Cerebellar nuclear complex (tissue), 1 donor: ENCODE measurements at regions not wholly inside any gene's neighbourhood (a gene's known extent, or its start where the extent isn't known, plus 50 kb on each side); places are given as distances from the start of the nearest gene placed in this dataset.
"Not testable (repeated sequence)": the region's sequence is repeated elsewhere in the genome, so short reads cannot be mapped to it uniquely, and the experiment has no call there.

Source experiments
- DNase-seq, 2 experiments: peaks; one replicate each; lab custom pipeline; 2025; lab: John Stamatoyannopoulos, UW

DNA sequence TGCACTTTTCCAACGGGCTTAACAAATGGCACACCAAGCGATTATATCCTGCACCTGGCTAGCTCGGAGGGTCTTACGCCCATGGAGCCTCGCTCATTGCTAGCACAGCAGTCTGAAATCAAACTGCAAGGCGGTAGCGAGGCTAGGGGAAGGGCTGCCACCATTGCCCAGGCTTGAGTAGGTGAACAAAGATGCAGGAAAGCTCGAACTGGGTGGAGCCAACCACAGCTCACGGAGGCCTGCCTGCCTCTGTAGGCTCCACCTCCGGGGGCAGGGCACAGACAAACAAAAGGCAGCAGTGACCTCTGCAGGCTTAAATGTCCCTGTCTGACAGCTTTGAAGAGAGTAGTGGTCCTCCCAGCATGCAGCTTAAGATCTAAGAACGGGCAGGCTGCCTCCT, 365.4 kb downstream of the MMUT start:
- not testable (repeated sequence) for DNase-seq

DNA sequence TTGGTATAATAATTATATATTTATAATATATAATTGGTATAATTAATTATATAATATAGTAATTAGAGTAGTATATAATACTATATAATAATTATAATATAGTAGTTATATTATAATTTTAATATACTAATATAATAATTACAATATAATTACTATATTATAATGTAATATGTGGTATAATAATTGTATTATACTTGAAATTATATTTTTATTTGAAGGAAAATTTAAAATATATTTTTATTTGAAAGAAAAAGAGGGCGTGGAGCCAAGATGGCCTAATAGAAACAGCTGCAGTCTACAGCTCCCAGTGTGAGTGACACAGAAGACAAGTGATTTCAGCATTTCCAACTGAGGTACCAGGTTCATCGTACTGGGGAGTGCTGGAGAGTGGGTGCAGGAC, 365.9 kb downstream of the MMUT start:
- DNase-seq = no peak

DNA sequence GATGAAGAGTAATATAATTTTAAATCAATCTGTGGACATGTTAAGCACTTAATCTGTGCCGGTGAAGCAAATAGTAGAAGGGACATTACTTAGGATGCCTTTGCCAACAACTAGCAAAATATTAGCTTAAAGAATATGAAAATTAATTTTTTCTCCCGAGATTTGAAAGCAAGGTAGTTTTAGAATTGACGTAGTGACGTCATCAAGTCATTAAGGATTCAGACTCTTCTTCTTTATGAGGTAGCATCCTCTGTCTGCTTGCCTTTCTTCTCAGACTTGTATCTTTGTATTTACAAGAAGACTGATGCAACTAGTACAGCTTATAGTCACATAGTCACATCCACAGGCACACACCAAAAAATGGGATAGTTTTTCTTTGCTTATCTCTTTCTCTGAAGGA, 374.4 kb downstream of the MMUT start:
- DNase-seq = no peak

DNA sequence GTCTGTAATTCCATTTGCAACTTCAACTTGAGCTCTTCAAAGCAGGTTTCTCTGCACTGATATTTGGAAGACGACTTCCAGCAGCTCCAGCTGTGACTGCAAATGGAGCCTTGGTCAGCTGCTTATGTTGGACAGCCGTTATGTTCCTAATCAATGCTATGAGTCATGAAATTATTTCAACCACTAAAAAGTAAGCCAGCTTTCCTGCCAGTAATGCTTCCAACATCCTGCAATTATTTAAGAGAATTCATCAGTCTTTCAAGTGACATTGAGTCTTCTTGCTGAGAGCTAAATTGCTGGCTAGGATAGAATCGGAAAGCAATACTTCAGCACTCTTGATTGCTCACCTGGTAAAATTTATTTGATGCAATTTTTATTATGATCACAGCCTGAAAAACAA, 375.7 kb downstream of the MMUT start:
- DNase-seq = no peak

DNA sequence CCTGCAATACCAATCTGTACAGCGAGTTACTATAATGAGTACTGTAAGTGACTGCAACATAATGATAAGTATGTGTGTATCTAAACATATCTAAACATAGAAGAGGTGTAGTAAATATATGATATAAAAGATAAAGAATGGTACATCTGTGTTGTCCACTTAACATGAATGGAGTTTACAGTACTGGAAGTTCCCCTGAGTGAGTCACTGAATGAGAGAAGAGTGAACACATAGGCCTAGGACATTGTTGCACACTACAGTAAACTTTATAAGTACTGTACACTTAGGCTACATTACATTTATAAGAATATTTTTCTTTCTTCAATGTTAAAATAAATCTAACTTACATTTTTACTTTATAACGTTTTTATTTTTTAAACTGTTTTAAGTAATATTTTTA, 380.4 kb downstream of the MMUT start:
- no peak for DNase-seq

DNA sequence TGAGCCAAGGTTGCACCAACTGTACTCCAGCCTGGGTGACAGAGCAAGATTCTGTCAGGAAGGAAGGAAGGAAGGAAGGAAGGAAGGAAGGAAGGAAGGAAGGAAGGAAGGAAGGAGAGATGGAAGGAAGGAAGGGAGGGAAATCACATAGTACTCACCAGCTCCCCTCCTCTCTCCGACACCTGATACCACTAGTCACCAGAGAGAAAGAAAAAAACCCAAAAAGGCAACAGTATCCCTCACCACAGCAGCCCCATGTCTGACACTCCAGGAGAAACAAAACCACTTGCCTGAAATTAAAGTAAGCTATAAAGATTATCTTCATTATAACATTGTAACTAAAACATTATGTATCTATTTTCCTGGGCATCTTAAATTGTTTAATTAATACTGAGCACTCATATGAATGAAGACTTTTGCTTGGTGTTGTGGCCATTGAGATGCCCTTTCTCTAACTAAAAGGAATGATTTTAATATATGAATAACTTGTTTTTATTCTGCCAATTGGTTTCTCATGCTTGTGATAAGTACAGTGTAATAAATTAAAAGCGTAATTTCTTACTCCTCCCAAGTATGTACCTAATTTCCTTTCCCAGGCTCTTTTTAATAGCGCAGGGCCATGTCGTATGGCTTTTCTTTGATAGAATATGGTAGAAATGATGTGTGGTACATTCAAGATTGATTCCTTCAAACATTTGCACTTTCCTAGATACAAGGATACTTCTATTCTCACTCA, 390.0 kb downstream of the MMUT start:
- no peak for DNase-seq

DNA sequence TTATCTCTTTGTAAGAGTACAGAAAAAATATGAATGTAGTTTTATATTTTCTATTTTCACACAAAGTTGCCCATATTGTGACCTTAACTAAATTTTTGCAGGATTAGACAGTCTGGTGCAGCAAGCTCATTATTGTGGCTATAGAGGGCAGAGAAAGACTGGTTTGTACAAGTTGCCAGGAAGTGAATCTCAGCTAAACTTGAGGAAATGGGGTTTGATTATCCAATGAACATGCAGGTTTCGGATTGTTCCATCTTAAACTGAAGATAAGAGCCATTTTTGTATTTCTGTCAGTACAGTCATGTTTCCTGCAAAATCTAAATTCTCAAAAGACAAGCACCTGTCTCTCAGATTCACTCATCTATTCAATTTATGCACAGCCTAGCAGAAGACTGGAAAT, 390.9 kb downstream of the MMUT start:
- DNase-seq = no peak

DNA sequence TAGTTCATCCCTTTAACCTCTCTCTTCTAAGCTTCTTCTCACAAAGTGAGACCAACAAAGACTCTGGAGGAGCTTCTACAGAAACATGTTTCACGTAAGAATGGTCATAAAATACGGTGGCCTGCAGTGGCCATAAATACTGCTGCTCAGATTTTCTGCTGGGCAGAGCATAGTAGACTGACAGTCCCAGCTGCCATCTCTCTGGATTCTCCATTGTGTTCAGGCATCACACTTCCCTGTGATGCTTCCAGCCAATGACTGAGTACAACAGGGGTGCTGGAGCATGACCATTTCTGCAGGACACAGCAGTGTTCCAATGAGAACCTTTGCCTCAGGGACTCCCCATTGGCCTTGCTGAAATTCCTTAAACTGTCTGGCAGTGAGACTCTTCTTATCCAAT, 392.6 kb downstream of the MMUT start:
- DNase-seq = no peak

DNA sequence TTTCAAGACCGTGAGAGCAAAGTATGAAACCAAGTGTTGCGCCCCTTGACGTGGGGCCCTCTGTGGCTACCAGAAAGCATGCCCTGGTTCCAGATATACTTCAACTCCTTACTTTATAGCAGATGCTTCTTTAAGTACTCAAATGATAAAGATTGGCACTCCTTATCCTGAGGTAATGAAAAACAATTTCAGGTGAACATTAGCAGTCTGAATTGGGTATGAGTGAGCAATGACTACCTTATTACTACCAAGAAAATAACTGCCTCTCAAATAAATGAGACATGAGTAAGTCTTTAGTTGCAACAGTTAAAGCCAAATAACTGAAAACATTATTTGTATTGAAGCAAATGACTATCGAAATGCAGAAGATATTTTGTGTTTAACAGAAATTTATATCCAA, 408.7 kb downstream of the MMUT start:
- DNase-seq = no peak

DNA sequence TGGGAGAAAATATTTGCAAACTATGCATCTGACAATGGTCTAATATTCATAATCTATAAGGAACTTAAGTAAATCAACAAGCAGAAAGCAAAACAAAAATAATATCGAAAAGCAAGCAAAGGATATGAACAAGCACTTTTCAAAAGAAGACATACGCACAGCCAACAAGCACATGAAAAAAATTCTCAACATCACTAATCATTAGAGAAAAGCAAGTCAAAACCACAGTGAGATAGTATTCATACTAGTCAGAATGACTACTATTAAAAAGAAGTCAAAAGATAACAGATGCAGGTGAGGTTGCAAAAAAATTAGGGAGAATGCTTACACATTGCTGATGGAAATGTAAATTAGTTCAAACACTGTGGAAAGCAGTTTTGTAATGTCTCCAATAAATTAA, 410.2 kb downstream of the MMUT start:
- DNase-seq = no peak

DNA sequence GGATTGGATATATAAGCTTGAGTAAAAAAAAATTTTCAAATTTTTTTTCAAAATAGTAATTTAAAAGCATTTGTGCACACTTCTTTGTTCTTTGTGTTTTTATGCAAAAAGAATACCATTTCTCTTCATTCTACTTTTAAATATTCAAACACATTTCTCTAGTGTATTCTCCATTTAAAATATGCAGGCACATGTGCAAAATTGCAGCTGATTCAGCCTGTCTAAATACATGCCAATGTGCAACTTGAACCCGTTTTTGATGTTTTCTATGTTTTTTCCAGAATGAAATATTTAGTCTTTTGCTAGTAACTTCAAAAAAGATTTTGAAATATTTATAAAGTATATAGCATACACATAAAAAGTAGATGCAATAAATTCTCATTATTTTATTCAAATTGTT, 411.8 kb downstream of the MMUT start:
- DNase-seq = no peak

DNA sequence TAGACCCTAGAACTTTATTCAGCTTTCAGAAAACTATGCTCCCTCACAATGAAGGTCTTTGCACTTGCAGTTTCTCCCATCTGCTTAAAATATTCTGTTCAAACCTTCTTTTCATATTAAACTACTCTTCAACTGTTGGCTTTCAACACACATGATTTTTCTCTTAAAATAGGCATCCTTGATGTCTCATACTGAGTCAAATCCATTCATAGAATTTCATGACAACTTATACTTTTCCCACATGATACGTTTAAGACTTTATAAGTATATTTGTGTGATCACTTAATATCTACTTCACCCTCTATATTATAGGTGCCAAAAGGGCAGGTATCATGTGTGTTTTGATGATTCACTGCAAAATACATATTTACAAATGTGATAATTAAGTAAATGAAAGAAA, 412.5 kb downstream of the MMUT start:
- DNase-seq = no peak

DNA sequence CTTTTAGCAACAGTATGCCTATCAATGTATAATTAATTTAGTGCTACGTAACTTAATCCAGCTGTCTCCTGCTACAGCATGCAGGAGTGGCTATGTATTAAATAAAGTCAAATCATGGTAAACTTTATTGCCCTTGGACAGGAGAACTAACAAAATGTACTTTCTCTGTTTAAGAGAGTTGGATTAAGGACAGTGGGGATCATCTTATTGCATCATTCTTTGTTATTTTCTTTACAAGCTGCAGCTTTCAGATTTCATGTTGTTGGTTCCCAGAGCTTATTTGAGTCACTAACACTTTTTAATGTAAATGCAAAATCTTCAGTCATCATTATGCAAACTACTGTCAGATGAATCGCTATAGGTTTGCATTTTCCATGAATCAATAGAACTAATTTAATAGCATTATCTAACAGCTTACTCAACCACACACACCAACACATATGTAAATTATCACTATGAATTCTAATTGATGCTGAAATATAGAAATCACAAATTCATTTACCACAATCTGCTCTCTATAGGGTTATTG, 424.7 kb downstream of the MMUT start:
- DNase-seq = no peak

DNA sequence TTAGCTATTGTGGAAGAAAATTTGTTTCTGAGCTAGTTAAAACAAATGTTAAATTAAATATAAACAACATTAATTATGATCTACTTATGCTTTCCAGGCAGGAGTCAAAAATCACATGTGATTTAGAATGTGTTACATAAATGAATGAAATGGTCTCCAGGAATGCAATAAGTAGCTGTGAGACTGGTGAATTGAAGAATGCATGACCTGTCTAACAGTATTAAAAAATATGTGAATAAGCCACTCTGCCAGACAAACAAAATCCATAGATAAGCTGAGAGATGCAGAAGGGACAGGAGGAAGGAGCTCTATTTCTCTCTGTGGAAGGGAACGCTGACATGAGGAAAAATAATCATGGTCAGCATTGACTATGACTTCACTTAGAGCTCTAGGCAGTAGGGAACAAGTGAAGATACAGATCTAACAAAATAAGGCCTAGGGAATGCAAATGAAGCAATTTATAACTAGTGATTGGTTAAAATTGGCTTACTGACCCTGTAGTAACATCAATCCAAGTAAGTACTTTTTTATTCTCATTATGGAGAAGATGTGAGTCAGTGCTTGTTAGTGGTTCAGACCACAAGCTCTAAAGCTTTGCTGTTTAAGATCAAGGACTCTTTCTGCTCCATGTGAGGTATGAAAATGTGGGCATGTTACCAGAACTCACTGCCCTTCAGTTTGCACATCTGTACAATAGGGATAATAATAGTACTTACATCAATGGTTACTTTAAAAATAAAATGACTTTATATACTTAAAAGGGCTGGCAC, 432.6 kb downstream of the MMUT start:
- DNase-seq = no peak

DNA sequence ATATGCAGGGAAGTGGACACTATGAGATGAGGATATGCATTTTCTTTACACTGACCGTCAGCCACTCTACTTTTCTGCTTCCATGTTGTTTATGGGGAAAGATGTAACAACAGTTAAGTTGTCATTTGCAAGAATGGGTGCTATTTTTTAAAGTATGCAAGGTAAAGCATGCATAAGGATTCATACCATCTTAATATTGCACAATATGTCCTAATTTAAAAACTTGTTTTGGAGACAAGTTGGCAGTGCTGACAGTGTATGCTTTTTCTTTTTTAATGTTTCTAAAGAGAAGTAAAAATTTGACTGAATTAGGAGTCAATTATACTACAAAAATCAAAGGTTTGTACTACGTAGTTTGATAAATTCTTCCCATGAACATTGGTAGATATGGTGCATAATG, 435.4 kb downstream of the MMUT start:
- no peak for DNase-seq

DNA sequence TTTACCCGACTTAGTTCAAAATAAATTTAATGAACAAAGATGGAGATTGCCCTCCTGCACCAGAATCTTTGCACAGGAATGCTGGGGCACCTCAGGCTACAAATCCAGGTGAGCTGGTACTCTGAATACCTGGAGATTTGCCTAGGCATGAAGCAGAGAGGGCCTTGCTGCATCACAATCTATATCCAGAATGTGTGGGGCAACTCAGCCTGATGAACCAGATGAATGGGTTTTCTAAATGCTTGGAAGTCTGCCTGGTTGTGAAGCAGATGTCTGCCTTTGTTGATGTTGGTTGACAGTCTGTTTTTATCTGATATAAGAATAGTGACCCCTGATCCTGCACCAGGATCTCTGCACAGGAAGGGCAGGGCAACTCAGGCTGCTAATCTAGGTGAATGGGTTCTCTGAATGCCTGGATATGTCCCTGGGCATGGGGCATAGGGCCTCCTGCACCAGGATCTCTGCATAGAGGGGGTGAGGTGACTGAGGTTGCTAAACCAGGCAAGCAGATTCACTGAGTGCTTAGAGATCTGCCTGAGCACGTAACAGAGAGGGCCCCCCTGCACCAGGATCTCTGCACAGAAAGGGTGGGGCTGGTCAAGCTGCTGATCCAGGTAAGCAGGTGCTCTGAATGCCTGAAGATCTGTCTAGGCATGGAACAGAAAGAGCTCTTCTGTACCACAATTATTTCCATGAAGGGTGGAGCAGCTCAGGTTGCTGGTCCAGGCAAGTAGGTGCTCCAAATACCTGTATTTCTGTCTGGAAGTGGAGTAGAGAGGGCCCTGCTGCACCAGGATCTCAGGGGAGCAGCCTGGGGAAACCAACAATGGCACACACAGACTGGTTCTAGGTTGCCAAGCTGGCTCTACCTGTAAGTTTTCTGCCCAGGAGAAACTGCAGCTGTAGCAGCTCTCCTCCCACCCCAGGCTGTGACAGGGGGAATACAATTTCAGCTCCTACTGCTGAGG, 437.5 kb downstream of the MMUT start:
- DNase-seq = no peak

DNA sequence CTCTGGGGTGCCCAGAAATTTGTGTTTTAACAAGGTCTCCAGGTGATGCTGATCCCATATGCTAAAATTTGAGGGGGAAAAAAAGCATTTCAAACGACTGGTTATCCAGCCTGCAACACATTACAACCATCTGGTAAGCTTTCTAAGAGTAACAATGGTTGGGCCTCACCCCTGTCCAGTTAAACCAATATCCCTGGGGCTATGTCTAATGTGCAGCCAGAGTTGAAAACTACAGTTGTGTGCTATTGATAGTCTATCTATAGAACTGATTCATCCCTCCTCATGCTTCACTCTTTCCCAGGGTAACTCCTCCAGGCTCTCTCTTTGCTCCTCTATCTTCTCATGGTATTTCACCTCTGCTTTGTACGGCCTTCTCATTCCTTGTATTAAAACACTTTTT, 458.3 kb downstream of the MMUT start:
- no peak for DNase-seq

DNA sequence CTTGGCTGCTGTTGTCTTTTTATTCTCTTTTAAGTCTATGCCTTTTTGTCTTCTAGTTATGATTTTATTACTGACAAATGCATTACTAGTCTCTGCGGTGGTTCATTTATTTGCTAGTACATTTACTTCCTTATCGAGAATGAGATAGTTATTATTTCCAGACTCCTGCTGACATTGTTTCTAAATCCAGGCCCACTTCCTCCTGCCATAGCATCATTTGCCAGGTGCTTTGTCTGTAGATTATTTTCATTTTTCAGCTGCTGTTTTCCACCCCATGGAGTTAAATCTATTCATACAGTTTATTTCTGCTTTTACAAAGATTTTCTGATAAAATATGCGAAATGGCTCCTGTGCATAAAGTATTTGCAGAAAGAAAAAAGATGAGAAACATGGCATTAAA, 459.7 kb downstream of the MMUT start:
- DNase-seq = peak; percentile 35 to 36

DNA sequence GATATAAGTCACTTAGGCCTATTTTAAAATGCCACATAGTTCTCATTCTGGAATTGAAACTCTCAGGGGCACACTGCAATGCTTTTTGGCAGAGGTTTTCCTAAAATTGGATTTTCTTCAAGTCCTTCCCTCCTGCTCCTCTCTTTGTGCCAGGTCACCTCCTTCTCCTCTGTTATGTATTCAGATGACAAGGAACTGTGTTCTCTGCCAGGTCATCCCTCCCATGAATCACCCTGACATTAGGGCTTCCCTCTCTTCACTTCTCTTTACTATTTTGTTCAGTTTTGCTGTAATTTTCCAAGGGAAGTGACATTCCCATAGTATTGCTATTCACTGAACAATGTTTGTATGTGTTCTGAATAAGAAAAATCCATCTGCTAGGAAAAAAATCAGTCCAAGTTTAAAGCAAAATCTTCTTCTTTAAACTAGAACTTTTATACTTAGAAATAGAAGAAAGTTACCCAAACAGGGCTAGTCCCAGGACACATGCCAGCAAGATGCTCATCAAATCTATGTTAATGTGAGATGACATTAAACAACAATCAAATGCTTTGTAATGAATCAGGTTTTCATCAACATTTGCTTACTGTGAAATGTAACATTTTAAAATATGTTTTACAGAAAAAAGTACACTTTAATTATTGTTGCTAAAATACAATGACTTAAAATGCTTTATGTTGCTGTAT, 461.1 kb downstream of the MMUT start:
- peak; percentile 55 to 65 for DNase-seq

DNA sequence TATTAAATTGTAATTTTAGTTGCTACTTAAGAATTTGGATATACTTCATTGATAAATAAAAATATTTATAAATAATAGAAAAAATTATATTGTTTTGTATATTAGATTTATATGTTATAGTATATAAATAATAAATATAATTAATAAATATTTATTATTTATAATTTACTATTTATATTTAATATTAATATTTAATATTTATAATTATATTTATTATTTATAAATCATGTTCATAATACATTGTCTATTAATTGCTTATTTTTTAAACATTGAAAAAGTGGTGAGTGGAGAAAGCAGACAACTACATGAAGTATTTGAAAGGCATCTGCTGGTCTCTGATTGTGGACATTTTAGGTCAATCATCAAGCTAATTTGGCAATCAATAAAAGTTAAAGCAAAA, 464.5 kb downstream of the MMUT start:
- DNase-seq = no peak

DNA sequence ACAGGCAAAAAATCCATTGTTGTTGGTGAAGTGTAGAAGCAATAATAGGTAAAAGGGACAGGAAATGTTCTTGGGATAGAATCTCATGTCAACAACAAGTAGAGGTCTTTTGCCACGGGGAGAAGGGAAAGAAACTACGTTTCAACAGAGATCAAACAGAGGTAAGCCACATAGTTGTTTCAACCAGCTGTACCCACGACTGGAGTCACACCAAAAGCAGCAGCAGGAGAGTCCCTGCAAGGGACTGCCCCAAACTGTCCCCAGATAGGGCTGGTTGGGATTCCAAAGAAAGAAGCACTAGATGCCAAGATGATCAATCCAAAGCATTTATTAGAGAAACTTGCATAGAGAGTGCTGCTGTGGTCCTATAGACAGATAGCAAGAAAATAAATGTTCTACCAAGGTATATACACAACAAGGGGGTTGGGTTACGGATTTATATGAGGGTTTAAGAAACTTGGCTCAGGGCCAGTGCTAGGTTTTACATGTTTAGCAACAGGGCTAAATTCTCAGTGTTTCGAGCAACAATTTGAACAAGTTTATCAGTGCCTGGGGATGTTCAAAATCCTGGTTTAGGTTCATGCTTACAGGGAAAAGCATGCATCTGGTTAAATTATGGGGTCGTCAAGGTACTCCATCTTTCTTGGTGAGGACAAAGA, 466.5 kb downstream of the MMUT start:
- DNase-seq = no peak
